Lower leg skin (tissue), 4 donors: ENCODE measurements at regions not wholly inside any gene's neighbourhood (a gene's known extent, or its start where the extent isn't known, plus 50 kb on each side); places are given as distances from the start of the nearest gene placed in this dataset.

Source experiments
- DNase-seq, 2 donors: peaks; one replicate each; pipeline ENCODE4 v3.0.0-alpha.2; 2019; ENCODE audit warnings: low spot score in 2 of 2
- H3K4me3 ChIP-seq: fragments of 200-600 bp; sonication (generic); 2 replicates; pipeline ENCODE4 v1.5.1; 2017; ENCODE audit warnings: mild to moderate bottlenecking, low read depth; ENCODE audit not compliant: poor library complexity, severe bottlenecking
- POLR2A ChIP-seq, 2 donors: fragments of 450-650 bp; IDR thresholded peaks; one replicate each; pipeline ENCODE4 v1.6.1; 2016 to 2017; ENCODE audit warnings: antibody characterized with exemption in 2 of 2, mild to moderate bottlenecking in 1 of 2, moderate library complexity in 1 of 2
- WGBS, 2 donors: methylation state at CpG; one replicate each; pipeline ENCODE4 v1.1.5; 2018; 5-methylcytosine and 5-hydroxymethylcytosine counted together
- intact Hi-C: fragments of 100-400 bp; cut with DNase I; formaldehyde crosslinking; loops from one replicate; pipeline ENCODE4 v1.15.0; 2023; ENCODE audit warnings: low total_unique reads
- TF ChIP-seq, protein P1 (sequence below), 3 donors: fragments of 450-650 bp; IDR thresholded peaks; one replicate each; pipeline ENCODE4 v1.5.1; 2016; ENCODE audit warnings: antibody characterized with exemption in 3 of 3, mild to moderate bottlenecking in 3 of 3, moderate library complexity in 2 of 3

DNA sequence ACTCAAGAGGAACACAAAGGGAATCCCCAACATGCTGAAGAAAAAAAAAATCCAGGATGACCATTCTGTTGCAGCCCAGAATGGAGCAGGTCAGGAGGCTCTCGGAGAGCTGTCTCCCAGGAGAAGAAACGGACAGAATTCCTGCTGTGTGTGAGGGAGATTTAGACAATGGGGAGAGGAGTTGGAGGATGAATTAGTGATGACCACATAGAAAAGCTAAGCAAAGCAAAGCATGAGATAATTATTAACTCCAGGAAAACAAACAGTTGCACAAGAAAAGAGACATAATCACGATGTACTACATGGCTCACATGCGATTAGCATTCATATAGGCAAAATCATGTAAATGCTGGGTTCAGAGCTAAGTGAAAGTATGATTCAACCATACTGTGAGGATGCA is 61.1 kb upstream of the SMYD2 start:
- intact Hi-C loops = no loop called here
- no peak for TF ChIP-seq POLR2A (IDR thresholded peaks at IDR 0.05)
- TF ChIP-seq, protein P1, sequence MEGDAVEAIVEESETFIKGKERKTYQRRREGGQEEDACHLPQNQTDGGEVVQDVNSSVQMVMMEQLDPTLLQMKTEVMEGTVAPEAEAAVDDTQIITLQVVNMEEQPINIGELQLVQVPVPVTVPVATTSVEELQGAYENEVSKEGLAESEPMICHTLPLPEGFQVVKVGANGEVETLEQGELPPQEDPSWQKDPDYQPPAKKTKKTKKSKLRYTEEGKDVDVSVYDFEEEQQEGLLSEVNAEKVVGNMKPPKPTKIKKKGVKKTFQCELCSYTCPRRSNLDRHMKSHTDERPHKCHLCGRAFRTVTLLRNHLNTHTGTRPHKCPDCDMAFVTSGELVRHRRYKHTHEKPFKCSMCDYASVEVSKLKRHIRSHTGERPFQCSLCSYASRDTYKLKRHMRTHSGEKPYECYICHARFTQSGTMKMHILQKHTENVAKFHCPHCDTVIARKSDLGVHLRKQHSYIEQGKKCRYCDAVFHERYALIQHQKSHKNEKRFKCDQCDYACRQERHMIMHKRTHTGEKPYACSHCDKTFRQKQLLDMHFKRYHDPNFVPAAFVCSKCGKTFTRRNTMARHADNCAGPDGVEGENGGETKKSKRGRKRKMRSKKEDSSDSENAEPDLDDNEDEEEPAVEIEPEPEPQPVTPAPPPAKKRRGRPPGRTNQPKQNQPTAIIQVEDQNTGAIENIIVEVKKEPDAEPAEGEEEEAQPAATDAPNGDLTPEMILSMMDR (IDR thresholded peaks at IDR 0.05) = no peak
- DNase-seq = no peak
- no peak overlapping the region for H3K4me3 ChIP-seq
- 78 to 80% methylated on average over 4 of the region's 4 CpGs for WGBS, 2 donors

DNA sequence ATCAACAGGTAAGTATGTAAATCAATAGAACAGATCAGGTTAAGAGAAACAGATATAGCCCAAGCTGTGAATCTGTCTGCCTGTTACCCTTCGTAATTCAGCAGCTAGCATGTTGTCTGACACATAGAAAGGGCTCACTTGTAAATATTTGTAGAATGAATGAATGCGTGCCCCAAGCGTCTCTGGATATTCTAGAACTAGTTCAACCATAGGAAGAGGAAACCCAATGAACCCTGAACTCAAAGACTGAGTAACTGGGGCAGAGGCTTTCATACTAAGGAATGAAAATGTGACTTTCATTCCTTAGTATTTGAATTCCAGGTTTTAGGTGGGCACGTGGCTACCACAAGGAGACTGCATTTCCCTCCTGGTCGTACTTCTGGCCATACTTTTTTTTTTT is 60.1 kb upstream of the SMYD2 start:
- H3K4me3 ChIP-seq = no peak overlapping the region
- intact Hi-C loops = no loop called here
- no peak for TF ChIP-seq POLR2A (IDR thresholded peaks at IDR 0.05)
- TF ChIP-seq, protein P1 (IDR thresholded peaks at IDR 0.05) = no peak
- DNase-seq = no peak
- 90 to 99% methylated on average over 5 of the region's 5 CpGs for WGBS, 2 donors

DNA sequence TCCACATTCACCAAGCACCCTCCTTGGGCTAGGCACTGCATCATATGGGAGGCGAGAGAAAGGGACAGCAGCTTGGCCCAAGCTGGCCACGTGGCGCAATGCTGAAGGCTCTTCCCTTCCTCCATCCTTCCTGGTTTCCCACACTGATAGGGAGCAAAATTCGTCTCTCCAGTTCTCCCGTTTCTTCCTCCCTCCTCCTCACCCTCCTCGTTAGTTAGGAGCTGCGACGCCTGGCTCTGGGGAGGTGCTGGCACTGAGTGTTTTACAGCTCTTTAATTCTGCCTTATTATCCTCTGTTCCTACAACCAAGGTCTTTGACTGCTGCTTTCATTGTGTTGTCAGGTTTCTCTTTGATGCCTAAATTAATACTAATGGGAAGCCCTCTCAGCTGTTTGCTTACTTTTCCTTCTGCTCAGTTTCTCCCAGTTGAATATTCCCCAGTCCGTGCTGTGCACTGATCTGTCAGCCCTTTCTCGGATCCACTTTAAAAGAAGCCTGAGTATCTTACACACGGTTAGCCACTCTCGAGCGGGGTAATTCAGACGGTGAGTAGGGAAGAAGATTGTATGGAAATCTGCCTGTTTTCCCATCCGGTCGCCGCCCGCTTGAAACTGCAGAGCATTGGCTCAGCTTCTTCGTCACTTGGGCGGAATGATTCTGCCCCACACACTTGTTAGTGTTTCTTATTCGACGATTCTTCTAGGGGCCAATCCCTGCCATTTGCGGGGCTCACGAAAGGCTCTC is 56.2 kb upstream of the SMYD2 start:
- TF ChIP-seq POLR2A (IDR thresholded peaks at IDR 0.05) = no peak
- TF ChIP-seq, protein P1 (IDR thresholded peaks at IDR 0.05) = no peak
- 12 to 14% methylated on average over 24 of the region's 24 CpGs for WGBS, 2 donors
- no peak overlapping the region for H3K4me3 ChIP-seq
- no peak for DNase-seq
- intact Hi-C loops = no loop called here

DNA sequence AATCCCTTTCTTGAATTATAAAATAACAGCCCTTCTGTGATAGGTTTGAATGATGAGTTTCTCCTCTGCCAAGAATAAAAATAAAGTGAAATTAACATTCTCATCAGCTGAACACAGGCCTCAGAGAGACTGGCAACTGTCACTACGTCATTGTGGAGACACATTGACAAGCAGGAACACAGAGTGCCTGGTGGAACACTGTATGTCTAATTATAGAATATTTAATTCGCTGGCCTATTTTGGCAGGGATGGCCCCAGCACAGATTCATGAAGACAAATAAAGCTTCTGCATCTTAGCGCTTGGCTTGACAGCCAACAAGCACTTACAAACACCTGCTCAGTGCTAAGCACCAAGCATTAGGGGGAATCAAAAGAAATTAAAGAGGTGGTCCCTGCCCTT is 52.0 kb upstream of the SMYD2 start:
- whole genome bisulfite sequencing, 2 donors = 45 to 71% methylated on average over 3 of the region's 3 CpGs
- TF ChIP-seq, protein P1 (IDR thresholded peaks at IDR 0.05) = no peak
- no peak for TF ChIP-seq POLR2A (IDR thresholded peaks at IDR 0.05)
- intact Hi-C loops = no loop called here
- DNase-seq = no peak
- H3K4me3 ChIP-seq = no peak overlapping the region

DNA sequence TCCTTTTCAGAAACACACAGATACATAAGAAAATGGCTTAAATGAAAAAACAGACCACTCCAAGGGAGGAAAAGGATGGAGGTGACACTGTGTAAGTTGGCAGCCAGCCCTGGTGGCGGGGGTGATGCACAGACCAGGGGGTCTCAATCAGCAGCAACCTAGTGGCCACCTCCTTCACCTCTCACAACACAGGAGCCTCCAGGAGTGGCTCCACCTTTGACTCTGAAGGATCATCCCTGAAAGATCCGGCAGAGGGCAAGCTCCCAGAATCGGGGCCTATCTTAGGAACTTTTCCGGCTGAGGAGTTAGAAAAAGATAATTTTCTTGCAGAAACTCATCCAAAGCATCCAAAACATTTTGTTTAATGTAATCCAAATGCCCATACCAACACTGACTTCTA is 51.2 kb upstream of the SMYD2 start:
- no peak for DNase-seq
- intact Hi-C loops = no loop called here
- TF ChIP-seq, protein P1 (IDR thresholded peaks at IDR 0.05) = no peak
- TF ChIP-seq POLR2A (IDR thresholded peaks at IDR 0.05) = no peak
- no peak overlapping the region for H3K4me3 ChIP-seq
- WGBS, 2 donors = 92 to 94% methylated on average over 4 of the region's 4 CpGs
